Mesenchymal stem cell (in vitro differentiated cells and primary cell): ENCODE measurements at regions not wholly inside any gene's neighbourhood (a gene's known extent, or its start where the extent isn't known, plus 50 kb on each side); places are given as distances from the start of the nearest gene placed in this dataset.

Source experiments
- DNase-seq: peaks from one replicate; pipeline ENCODE4 v3.0.0-alpha.2; 2013
- H2AFZ ChIP-seq: one replicate; pipeline ENCODE4 v1.6.1; 2013; ENCODE audit warnings: low read depth, mild to moderate bottlenecking, control low read depth, inconsistent platforms, low read length, moderate library complexity
- H2AK5ac ChIP-seq: 2 replicates; pipeline ENCODE4 v1.6.1; 2013; ENCODE audit warnings: low read length, moderate library complexity, mild to moderate bottlenecking, inconsistent platforms; ENCODE audit not compliant: severe bottlenecking
- H2BK120ac ChIP-seq: one replicate; pipeline ENCODE4 v1.6.1; 2013; ENCODE audit warnings: low read depth, mild to moderate bottlenecking, inconsistent platforms, low read length, moderate library complexity
- H2BK12ac ChIP-seq, 2 experiments: one replicate each; pipeline ENCODE4 v1.6.1; 2013; ENCODE audit warnings: inconsistent platforms in 2 of 2, low read length in 2 of 2, mild to moderate bottlenecking in 2 of 2, moderate library complexity in 2 of 2, control low read depth in 1 of 2
- H2BK15ac ChIP-seq: one replicate; pipeline ENCODE4 v1.6.1; 2013; ENCODE audit warnings: mild to moderate bottlenecking, low read depth, inconsistent platforms; ENCODE audit not compliant: poor library complexity, severe bottlenecking
- H2BK5ac ChIP-seq: 2 replicates; pipeline ENCODE4 v1.6.1; 2013; ENCODE audit warnings: low read depth, mild to moderate bottlenecking, low read length, control low read depth, inconsistent platforms; ENCODE audit not compliant: poor library complexity, severe bottlenecking
- H3K14ac ChIP-seq, 2 experiments: one replicate each; pipeline ENCODE4 v1.6.1; 2013; ENCODE audit warnings: inconsistent platforms in 2 of 2, low read length in 2 of 2, control low read depth in 1 of 2, mild to moderate bottlenecking in 1 of 2, moderate library complexity in 1 of 2
- H3K18ac ChIP-seq, 2 experiments: one replicate each; pipeline ENCODE4 v1.6.1; 2013; ENCODE audit warnings: inconsistent platforms in 2 of 2, low read length in 2 of 2, control low read depth in 1 of 2, low read depth in 1 of 2, mild to moderate bottlenecking in 1 of 2
- H3K23ac ChIP-seq, 2 experiments: one replicate each; pipeline ENCODE4 v1.6.1; 2013; ENCODE audit warnings: inconsistent platforms in 2 of 2, low read length in 2 of 2, mild to moderate bottlenecking in 2 of 2, moderate library complexity in 2 of 2, control low read depth in 1 of 2
- H3K27ac ChIP-seq: 2 replicates; pipeline ENCODE4 v1.5.1; 2013; ENCODE audit warnings: mild to moderate bottlenecking, moderate library complexity, low read length, control low read depth, inconsistent platforms; ENCODE audit not compliant: poor library complexity, severe bottlenecking
- H3K27me3 ChIP-seq, 2 experiments: 2 replicates each; pipeline versions ENCODE4 v1.6.1 to v1.7.0; 2013; ENCODE audit warnings: low read length in 2 of 2, mild to moderate bottlenecking in 2 of 2, moderate library complexity in 2 of 2, control low read depth in 1 of 2, inconsistent platforms in 1 of 2; ENCODE audit not compliant: control insufficient read depth in 1 of 2, insufficient read depth in 1 of 2
- H3K36me3 ChIP-seq, 2 experiments: 2 replicates each; pipeline versions ENCODE4 v1.6.1 to v1.7.0; 2013; ENCODE audit warnings: low read length in 2 of 2, control low read depth in 1 of 2, inconsistent platforms in 1 of 2, low read depth in 1 of 2, mild to moderate bottlenecking in 1 of 2; ENCODE audit not compliant: insufficient read depth in 2 of 2, control insufficient read depth in 1 of 2
- H3K4ac ChIP-seq, 2 experiments: one replicate each; pipeline ENCODE4 v1.6.1; 2013; ENCODE audit warnings: inconsistent platforms in 2 of 2, low read length in 2 of 2, mild to moderate bottlenecking in 2 of 2, moderate library complexity in 2 of 2, control low read depth in 1 of 2, low read depth in 1 of 2
- H3K4me1 ChIP-seq: 2 replicates; pipeline ENCODE4 v1.6.1; 2013; ENCODE audit warnings: low read depth, low read length, control low read depth; ENCODE audit not compliant: control insufficient read depth, insufficient read depth
- H3K4me2 ChIP-seq: 2 replicates; pipeline ENCODE4 v1.6.1; 2013; ENCODE audit warnings: low read length, mild to moderate bottlenecking, inconsistent platforms; ENCODE audit not compliant: poor library complexity, severe bottlenecking
- H3K4me3 ChIP-seq, 2 experiments: 2 replicates each; pipeline versions ENCODE4 v1.5.1 to v1.7.0; 2013; ENCODE audit warnings: low read length in 2 of 2, mild to moderate bottlenecking in 2 of 2, control low read depth in 1 of 2, low read depth in 1 of 2; ENCODE audit not compliant: insufficient read depth in 1 of 2
- H3K79me1 ChIP-seq: replicated peaks from 2 replicates; pipeline ENCODE4 v1.6.1; 2013; ENCODE audit warnings: mild to moderate bottlenecking, control low read depth, low read length, inconsistent platforms; ENCODE audit not compliant: poor library complexity, severe bottlenecking
- H3K9ac ChIP-seq: 2 replicates; pipeline ENCODE4 v1.7.0; 2013; ENCODE audit warnings: mild to moderate bottlenecking, low read length, moderate library complexity
- H3K9me3 ChIP-seq: 2 replicates; pipeline ENCODE4 v1.7.0; 2013; ENCODE audit warnings: mild to moderate bottlenecking, low read length; ENCODE audit not compliant: control insufficient read depth
- H4K8ac ChIP-seq: one replicate; pipeline ENCODE4 v1.6.1; 2013; ENCODE audit warnings: inconsistent platforms, mild to moderate bottlenecking, low read length, moderate library complexity
- H4K91ac ChIP-seq: one replicate; pipeline ENCODE4 v1.6.1; 2013; ENCODE audit warnings: mild to moderate bottlenecking, low read length, inconsistent platforms
- WGBS: methylation state at CpG from one replicate; pipeline ENCODE4 v1.1.7; 2013; ENCODE audit warnings: mixed read lengths; 5-methylcytosine and 5-hydroxymethylcytosine counted together

DNA sequence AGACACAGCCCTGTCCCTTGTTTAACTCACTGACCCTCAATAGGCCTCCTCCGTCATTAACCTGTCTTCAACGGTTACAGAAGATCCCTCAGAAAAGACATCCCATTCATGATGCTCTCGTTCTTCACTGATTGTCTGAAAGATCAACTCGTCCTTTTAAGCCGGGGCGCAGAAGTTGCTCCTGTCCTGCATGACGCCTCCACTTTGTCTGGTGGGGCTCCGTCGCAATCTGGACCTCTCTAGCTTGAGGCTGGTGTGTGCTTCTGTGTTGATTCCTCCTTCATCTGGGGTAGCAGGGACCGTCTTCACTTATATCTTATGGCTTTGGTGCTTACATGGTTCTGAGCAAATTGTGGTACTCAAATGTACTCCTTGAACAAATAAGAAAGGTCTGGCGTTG is 766.0 kb upstream of the PCDH9 start:
- H3K23ac ChIP-seq, result no peak overlapping the region
- H2BK15ac ChIP-seq, result no peak overlapping the region
- H3K14ac ChIP-seq, result no peak overlapping the region
- no peak overlapping the region for H2BK120ac ChIP-seq
- H2AK5ac ChIP-seq, result no peak overlapping the region
- H3K18ac ChIP-seq, result no peak overlapping the region
- DNase-seq, result no peak
- peaks cover 7% of the 10 kb centered on the region for H3K9me3 ChIP-seq
- H2BK5ac ChIP-seq, result no peak overlapping the region
- 96% methylated on average over 11 of the region's 11 CpGs for WGBS
- no peaks in the 10 kb centered on the region for H3K79me1 ChIP-seq
- no peak overlapping the region for H3K4me2 ChIP-seq
- no peak overlapping the region for H2BK12ac ChIP-seq
- H3K4me3 ChIP-seq, result no peak overlapping the region
- H3K27me3 ChIP-seq, result no peaks in the 10 kb centered on the region
- no peak overlapping the region for H3K9ac ChIP-seq
- no peaks in the 10 kb centered on the region for H3K36me3 ChIP-seq
- no peaks in the 10 kb centered on the region for H3K4me1 ChIP-seq
- H2AFZ ChIP-seq, result no peak overlapping the region
- H3K4ac ChIP-seq, result no peak overlapping the region
- no peak overlapping the region for H3K27ac ChIP-seq
- no peak overlapping the region for H4K91ac ChIP-seq
- H4K8ac ChIP-seq, result no peak overlapping the region

DNA sequence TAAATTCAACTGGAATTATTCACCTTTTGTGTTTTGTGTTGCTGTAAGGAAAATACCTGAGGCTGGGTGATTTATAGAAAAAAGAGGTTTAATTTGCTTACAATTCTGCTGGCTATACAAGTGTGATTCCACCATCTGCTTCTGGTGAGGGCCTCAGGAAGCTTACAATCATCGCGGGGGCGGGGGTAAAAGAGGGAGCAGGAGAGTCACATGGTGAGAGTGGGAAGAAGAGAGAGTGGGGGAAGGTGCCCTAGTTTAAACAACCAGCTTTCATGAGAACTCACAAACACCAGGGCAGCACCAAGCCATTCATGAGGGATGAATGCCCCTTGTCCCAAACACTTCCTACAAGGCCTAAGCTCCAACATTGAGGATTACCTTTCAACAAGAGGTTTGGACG is 760.7 kb upstream of the PCDH9 start:
- Histone ChIP-seq H3K36me3 (no peaks in the 10 kb centered on the region), H2BK5ac (no peak overlapping the region), H2BK15ac (no peak overlapping the region), H2BK12ac (no peak overlapping the region), H3K4me3 (no peak overlapping the region), H4K91ac (no peak overlapping the region), H3K9ac (no peak overlapping the region), H3K4ac (no peak overlapping the region), H3K79me1 (no peaks in the 10 kb centered on the region), H3K18ac (no peak overlapping the region), H3K4me2 (no peak overlapping the region), H4K8ac (no peak overlapping the region), H3K9me3 (peaks cover under 1% of the 10 kb centered on the region), H2AK5ac (no peak overlapping the region), H3K27ac (no peak overlapping the region), H2AFZ (no peak overlapping the region), H2BK120ac (no peak overlapping the region), H3K4me1 (no peaks in the 10 kb centered on the region), H3K23ac (no peak overlapping the region), H3K14ac (no peak overlapping the region), H3K27me3 (no peaks in the 10 kb centered on the region)
- DNase-seq, result no peak
- 100% methylated on average over 3 of the region's 4 CpGs for WGBS

GRCh38 chr13:67986234-67986633 is 756.1 kb upstream of the PCDH9 start:
- Histone ChIP-seq H2BK12ac (no peak overlapping the region), H3K4ac (no peak overlapping the region), H3K18ac (no peak overlapping the region), H2AFZ (no peak overlapping the region), H3K36me3 (no peaks in the 10 kb centered on the region), H3K79me1 (no peaks in the 10 kb centered on the region), H3K9ac (no peak overlapping the region), H3K14ac (no peak overlapping the region), H2BK5ac (no peak overlapping the region), H3K27me3 (no peaks in the 10 kb centered on the region), H3K9me3 (peaks cover 4% of the 10 kb centered on the region), H3K4me3 (no peak overlapping the region), H4K8ac (no peak overlapping the region), H3K23ac (no peak overlapping the region), H2AK5ac (no peak overlapping the region), H3K4me1 (no peaks in the 10 kb centered on the region), H3K4me2 (no peak overlapping the region), H4K91ac (no peak overlapping the region), H2BK15ac (no peak overlapping the region), H3K27ac (no peak overlapping the region), H2BK120ac (no peak overlapping the region)
- no CpG with 5 or more reads among the region's 1 CpG for WGBS
- no peak for DNase-seq

- Histone ChIP-seq H3K4me3 (no peak overlapping the region), H3K9ac (no peak overlapping the region), H2AFZ (no peak overlapping the region), H3K4me2 (no peak overlapping the region), H3K27ac (no peak overlapping the region), H4K91ac (no peak overlapping the region), H2BK15ac (no peak overlapping the region), H3K79me1 (no peaks in the 10 kb centered on the region), H3K27me3 (no peaks in the 10 kb centered on the region), H3K36me3 (no peaks in the 10 kb centered on the region), H2AK5ac (no peak overlapping the region), H3K18ac (no peak overlapping the region), H3K9me3 (peaks cover 4% of the 10 kb centered on the region), H3K14ac (no peak overlapping the region), H4K8ac (no peak overlapping the region), H2BK120ac (no peak overlapping the region), H2BK5ac (no peak overlapping the region), H2BK12ac (no peak overlapping the region), H3K23ac (no peak overlapping the region), H3K4me1 (no peaks in the 10 kb centered on the region), H3K4ac (no peak overlapping the region)
- DNase-seq, result no peak
- no CpG with 5 or more reads among the region's 2 CpGs for WGBS
These were observed 746.9 kb upstream of the PCDH9 start for GRCh38 chr13:67977066-67977465.
